Endothelial cell of hepatic sinusoid (primary cell): ENCODE measurements at regions not wholly inside any gene's neighbourhood (a gene's known extent, or its start where the extent isn't known, plus 50 kb on each side); places are given as distances from the start of the nearest gene placed in this dataset.

Experiments
- in situ Hi-C: cut with HindIII; loops from 2 replicates; pipeline ENCODE4 v1.10.0; 2017; ENCODE audit warnings: low sequenced_read_pairs

DNA sequence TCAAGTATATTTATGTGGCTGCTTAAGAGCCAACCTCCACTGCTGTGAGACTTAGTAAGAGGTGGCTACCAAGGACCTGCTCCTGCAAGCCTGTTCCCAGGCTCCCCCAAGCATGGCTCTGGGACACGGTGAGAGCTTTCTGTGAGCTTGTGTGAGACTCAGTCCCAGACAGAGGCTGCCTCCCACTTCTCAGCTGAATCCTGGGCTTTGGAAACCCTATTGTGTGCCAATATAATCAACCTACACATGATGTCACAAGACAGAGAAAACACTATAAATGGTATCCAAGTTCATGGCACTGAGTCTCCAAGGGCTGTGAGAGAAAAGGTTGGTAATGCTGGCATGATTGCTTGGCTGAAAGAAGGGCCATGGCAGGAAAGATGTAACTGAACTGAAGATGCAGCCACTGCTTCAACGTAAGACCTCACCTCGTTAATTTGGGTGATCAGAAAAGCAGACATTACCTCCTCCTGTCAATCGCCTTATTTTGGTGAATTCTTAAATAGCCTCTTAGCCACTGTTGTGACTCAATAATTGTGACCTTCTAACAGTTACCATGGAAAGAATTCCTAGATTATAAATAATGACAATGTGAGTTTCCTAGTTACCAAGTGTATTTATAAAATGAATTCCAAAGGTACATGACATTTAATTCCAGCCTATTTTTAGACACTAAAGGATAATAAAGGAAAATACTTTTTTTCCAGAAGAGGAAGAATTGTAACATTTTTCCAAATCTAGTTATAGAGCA lies 332.0 kb downstream of the IRS2 start:
- in situ Hi-C loops: no loop called here

GRCh38 chr13:109451726-109452125 lies 334.7 kb downstream of the IRS2 start:
- in situ Hi-C loops: no loop called here

DNA sequence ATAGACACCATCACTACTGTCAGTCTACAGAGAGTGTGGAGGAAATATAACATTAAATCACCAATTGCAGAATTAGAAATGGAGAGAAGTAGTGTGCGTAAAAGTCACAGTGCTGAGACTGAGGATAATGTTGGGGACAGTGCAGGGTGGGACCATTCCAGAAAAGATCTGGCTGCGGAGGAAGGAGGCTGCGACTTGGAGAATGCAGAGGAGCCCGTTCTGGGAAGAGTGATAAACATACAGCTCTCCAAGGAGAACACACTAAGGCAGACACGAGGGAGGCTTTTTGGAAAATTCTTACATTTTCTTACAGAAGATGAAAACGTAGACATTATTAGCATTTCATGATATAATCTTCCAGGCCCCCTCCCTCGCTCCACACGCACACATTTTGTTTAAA lies 337.8 kb downstream of the IRS2 start:
- in situ Hi-C loops: no loop called here

GRCh38 chr13:109447667-109448066 lies 338.7 kb downstream of the IRS2 start:
- in situ Hi-C loops: no loop called here

DNA sequence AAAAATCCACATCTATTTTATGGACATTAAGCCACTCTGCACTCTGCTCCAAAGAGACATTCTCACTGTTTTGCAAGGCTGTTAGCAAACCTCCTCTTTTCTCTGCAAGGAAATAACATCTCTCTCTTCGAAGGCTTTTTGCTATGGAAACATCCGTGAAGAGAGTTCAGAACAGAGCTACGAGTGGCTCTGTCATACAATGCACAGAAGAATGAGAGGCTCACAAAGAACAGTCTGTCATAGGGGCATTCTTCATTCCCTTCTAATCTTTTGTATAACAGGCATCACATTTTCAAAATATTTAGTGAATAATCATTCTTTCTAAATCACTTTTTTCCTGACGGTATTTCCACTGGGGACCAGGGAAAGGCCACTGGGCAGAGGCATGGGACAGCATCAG lies 346.1 kb downstream of the IRS2 start:
- in situ Hi-C loops: no loop called here

- in situ Hi-C loops: no loop called here
Observed at GRCh38 chr13:109439813-109440212, 346.6 kb downstream of the IRS2 start.

DNA sequence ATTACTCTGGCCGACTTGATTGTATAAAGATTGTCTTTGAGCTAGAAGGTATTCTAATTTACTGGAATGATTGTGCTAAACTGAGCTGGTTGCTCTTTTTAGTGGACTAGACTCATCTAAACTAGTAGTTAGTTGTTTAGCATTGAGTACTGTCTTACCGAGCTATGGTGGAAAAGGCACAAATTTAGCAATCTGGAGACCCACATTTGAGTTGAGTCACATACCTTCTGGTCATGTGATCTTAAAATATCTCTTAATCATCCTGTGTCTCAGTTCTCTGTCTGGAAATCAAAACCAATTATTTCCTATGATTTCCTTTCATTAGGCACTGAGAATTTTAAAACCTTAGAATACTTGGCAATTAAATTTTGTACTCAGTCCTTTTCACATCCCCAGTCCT lies 349.5 kb downstream of the IRS2 start:
- in situ Hi-C loops: no loop called here

DNA sequence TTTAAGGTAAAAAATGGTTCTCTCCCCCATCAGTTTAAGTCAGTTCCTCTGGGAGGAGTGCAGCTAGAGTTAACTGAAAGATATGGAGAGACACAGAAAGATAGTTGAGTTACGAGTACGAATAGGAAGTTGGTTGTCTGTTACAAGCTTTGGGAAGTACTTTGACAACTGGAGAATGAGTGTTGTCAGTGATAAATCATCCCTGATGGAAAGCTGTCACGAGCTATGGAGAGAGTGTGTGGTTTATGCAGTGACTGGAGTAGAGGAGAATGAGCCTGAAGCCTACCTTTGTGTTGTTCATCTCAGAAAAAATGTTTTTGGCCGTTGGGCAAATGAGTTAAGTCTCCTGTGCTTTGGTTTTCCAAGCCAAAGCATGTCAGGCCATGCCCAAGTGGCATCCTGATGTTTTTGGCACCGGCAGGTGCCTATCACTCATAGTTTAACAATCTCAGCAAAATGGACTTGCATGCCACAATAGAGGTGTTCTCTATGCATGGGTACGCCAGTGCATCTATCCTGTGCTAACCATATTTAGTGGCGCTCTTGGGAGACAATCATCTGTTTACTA lies 350.2 kb downstream of the IRS2 start:
- in situ Hi-C loops: no loop called here

DNA sequence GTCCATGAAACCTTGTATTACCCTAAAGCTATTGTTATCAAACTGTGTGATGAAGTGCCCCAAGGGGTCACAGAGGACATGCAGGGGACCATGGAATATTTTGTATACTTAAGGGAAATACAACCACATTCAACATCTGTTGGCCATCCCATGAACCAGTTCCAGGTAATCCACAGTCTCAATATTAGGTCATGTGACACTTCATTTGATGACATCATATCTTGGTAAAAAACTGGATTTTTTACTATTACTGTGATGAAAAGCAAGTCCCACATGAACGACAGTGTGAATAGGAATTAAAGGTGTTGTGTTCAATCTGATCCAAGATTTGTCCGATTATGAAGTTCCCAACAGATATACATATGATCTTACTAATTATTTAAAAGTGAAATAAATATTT lies 355.2 kb downstream of the IRS2 start:
- in situ Hi-C loops: no loop called here

DNA sequence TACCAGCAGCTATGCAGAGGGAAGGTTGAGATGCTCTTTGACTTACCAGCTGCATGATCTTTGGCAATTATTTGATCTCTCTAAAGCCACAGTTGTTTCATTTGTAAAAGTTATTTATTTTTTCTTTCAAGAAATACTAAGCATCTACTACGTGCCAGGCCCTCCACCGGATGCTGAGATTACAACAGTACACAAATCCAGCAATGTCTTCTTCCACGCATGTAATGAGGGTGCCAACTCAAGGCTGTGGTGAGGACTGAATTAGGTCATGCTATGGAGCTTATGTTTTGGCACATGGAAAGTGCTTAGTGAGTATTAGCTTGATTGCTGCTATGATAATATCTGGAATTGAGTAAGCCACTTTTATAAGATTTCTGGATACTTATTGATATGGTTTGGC lies 358.2 kb downstream of the IRS2 start:
- in situ Hi-C loops: no loop called here

- in situ Hi-C loops: no loop called here
Observed at GRCh38 chr13:109427695-109428094, 358.7 kb downstream of the IRS2 start.

DNA sequence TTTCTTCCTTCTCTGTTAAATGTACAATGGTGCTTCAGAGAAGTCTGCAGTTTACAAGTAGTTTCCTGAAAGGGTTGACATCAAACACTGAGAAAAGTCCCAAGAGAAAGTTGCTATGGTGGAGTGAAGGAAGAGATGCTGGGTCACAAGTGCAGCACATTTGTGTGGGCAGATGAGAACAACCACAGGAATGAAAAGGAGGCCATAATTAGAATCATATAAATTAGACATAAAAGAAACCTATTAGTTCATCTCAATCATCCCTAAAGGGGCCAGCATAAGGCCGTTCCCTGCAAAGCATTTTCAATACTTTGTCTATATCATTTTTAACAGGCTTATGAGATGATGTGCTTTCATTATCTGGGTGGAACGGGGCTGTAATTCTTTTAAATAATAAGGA lies 359.2 kb downstream of the IRS2 start:
- in situ Hi-C loops: no loop called here

DNA sequence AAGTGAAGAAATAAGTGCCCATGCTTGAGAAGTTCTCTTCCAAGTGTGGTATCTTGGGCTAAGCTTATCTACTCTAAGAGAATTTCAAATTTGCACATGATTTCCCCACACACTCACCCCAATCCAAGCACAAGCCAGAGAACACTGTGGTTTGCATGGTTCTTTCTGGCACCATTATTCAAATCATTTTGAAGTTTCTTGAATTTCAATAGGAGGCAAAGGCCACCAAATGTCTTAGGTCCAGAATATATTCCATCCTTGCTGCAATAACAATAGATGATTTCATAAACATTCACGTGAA lies 359.7 kb downstream of the IRS2 start:
- in situ Hi-C loops: no loop called here

DNA sequence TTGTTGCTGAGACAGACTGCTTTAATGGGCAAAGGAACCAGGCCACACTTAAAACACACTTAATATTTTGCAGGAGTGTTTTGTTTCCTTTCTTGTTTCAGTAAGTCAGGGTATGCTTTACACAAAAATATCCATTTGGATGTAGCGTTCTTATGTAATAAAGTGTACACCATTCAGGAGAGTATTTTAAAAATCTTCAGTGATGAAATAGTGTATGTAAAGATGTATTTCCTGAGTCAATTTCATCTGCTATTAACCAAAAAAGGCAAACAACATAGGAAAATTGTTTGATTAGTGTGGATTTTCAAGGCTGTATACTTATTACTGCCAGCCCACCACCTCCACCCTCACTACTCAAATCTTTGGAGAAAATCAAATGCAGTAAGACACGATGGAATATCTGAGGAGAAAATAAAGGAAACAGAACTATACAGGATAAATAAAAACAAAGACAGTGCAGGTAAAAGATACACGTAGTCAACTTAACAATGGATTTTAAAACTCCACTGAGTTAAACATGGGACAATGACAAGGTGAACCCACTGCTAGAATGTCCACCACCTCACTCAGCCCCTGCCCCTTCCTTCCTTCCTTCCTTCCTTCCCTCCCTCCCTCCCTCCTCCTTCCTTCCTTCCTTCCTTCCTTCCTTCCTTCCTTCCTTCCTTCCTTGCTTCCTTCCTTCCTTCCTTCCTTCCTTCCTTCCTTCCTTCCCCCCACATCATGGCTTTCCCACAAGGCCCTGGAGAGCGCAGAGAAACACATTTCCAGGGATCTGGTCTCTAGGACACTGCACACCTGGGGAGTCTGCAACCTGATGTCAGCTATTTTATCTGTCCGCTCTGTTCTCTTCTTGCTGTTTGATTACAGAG lies 360.3 kb downstream of the IRS2 start:
- in situ Hi-C loops: no loop called here

DNA sequence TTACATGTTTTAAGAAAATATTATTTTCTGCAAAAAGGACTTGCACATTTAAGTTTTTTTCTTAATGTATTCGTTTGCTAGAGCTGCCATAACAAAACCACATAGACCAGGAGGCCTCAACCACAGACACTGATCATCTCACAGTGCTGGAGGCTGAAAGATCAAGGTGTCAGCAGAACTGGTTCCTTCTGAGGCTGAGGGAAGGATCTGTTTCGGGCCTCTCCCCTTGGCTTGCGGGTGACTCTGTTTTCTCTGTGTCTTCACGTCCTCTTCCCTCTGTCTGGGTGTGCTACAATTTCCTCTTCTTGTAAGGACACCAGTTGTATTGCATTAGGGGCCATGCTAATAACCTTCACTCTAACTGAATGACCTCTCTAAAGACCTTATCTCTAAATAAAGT lies 364.2 kb downstream of the IRS2 start:
- in situ Hi-C loops: no loop called here

DNA sequence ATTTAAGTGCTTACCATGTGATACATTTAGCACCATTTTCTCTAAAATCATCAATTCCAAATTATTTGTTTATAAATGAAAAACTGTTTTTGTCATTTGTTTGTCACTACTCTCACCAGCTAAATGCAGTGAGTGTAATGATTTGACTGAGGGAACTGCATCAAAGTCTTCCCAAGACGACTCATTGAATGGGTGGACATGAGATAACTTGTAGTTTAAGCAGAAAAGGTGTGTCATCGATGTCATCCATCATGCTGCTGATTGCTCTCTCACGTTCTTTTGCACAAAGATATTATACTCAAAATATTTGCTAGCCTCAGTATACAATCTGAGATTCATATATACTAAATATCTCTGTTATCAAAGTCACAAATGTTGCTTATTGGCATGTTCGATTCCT lies 366.5 kb downstream of the IRS2 start:
- in situ Hi-C loops: no loop called here

DNA sequence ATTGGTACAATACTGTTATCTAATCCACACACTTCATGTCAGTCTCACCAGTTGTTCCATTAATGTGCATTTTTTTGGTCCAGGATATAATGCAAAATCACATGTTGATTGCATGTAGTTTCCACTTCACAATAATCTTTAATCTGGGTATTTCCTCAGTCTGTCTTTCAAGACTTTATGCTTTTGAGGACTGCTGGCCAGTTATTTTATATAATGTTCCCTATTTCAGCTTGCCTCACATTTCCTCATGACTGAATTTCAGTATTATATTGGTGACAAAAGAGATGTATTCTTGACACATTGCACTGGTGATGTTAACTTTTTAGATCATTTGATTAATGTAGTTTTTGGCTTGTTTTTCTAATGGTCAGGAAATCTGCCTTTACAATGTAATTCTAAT lies 368.3 kb downstream of the IRS2 start:
- in situ Hi-C loops: no loop called here

- in situ Hi-C loops: no loop called here
Observed at GRCh38 chr13:109416001-109416400, 370.4 kb downstream of the IRS2 start.

DNA sequence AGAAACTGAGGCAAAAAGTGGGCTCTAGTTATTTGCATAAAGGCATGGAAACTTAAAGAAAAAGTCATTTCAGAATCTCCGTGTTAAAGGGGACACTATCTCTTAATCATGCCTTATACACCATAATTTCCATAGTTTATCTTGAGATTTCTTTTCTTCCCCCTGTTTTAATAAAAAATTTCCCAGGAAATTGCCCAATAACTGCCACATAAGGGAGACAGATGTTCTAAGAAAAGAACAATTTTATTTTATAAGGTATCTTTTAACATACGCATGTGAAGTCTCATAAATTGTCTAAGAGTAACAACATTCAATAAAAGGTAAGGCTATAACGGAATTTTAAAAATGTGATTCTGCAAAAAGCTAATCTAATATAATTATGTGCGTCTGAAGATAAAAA lies 371.3 kb downstream of the IRS2 start:
- in situ Hi-C loops: no loop called here

DNA sequence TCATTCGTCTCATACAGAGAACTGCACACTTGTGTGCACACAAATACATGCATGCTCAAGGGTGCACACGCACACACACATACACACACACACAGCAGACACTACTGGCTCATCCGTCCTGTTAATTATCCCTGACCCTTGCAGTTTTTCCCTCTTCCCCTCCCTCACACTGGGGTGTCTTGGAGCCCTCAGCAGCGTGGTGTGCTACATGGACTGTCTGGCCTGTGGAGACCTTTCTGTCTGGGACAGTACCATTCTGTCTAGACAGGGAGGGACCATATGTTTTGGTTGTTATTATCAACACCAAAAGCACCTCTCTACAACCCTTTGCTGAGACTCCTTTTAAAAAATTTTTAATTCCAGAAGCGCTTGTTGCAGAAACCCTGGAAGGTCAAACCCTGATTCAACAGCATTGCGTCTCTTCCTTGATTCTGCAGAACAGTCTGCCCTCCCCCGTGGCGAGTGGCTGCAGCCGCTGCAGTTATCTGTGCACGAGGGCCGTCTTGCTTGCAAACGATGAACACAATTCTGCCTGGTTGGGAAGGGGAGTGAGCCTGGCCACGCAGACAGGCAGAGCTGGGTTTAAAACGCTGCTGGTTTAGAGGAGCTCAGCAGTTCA lies 374.0 kb downstream of the IRS2 start:
- in situ Hi-C loops: no loop called here

GRCh38 chr13:109410868-109411267 lies 375.5 kb downstream of the IRS2 start:
- in situ Hi-C loops: no loop called here
